HG03196 (cell line): ENCODE measurements at regions not wholly inside any gene's neighbourhood (a gene's known extent, or its start where the extent isn't known, plus 50 kb on each side); places are given as distances from the start of the nearest gene placed in this dataset.
A peak's percentile ranks its signal among the peaks of the same experiment; 100 is the strongest.

Experiments
- ATAC-seq: cut with Tn5 transposase; IDR thresholded peaks from one replicate; pipeline ENCODE4 v1.9.1; 2021; ENCODE audit not compliant: unreplicated experiment

- no peak for ATAC-seq
These were observed 389.4 kb upstream of the CADM1 start for GRCh38 chr11:115893461-115894099.

- no peak for ATAC-seq
These were observed 387.8 kb upstream of the CADM1 start for GRCh38 chr11:115892016-115892415.

GRCh38 chr11:115891581-115891980 is 387.4 kb upstream of the CADM1 start:
- ATAC-seq, result no peak

- ATAC-seq, result no peak
These were observed 386.3 kb upstream of the CADM1 start for GRCh38 chr11:115890500-115890899.

- no peak for ATAC-seq
These were observed 385.5 kb upstream of the CADM1 start for GRCh38 chr11:115889712-115890111.

- no peak for ATAC-seq
These were observed 383.5 kb upstream of the CADM1 start for GRCh38 chr11:115887727-115888126.

- no peak for ATAC-seq
These were observed 383.1 kb upstream of the CADM1 start for GRCh38 chr11:115887316-115887715.

- ATAC-seq, result no peak
These were observed 382.2 kb upstream of the CADM1 start for GRCh38 chr11:115886422-115886733.

GRCh38 chr11:115885535-115886421 is 381.6 kb upstream of the CADM1 start:
- ATAC-seq, result no peak

- ATAC-seq, result no peak
These were observed 380.8 kb upstream of the CADM1 start for GRCh38 chr11:115884800-115885534.

- ATAC-seq, result peak; percentile 71
These were observed 370.6 kb upstream of the CADM1 start for GRCh38 chr11:115874843-115875242.

GRCh38 chr11:115873813-115874212 is 369.6 kb upstream of the CADM1 start:
- ATAC-seq, result no peak

GRCh38 chr11:115872416-115872815 is 368.2 kb upstream of the CADM1 start:
- ATAC-seq, result no peak

GRCh38 chr11:115871161-115871760 is 367.0 kb upstream of the CADM1 start:
- ATAC-seq, result no peak

- peak; percentile 70 for ATAC-seq
These were observed 365.7 kb upstream of the CADM1 start for GRCh38 chr11:115869780-115870431.

GRCh38 chr11:115869131-115869530 is 364.9 kb upstream of the CADM1 start:
- ATAC-seq, result no peak

GRCh38 chr11:115860246-115860645 is 356.0 kb upstream of the CADM1 start:
- ATAC-seq, result no peak

GRCh38 chr11:115848611-115849010 is 344.4 kb upstream of the CADM1 start:
- no peak for ATAC-seq

- ATAC-seq, result no peak
These were observed 343.9 kb upstream of the CADM1 start for GRCh38 chr11:115848080-115848479.

- ATAC-seq, result no peak
These were observed 341.7 kb upstream of the CADM1 start for GRCh38 chr11:115845872-115846271.

GRCh38 chr11:115843685-115844084 is 339.5 kb upstream of the CADM1 start:
- no peak for ATAC-seq
